Activated CD8-positive, alpha-beta memory T cell treated with anti-CD3 and anti-CD28 coated beads for 4 hours (primary cell): ENCODE measurements at regions not wholly inside any gene's neighbourhood (a gene's known extent, or its start where the extent isn't known, plus 50 kb on each side); places are given as distances from the start of the nearest gene placed in this dataset.

ENCODE experiments used
- DNase-seq, 2 donors: peaks; one replicate each; pipeline ENCODE4 v3.0.0-alpha.2; 2020; ENCODE audit warnings: low read depth in 2 of 2

DNA sequence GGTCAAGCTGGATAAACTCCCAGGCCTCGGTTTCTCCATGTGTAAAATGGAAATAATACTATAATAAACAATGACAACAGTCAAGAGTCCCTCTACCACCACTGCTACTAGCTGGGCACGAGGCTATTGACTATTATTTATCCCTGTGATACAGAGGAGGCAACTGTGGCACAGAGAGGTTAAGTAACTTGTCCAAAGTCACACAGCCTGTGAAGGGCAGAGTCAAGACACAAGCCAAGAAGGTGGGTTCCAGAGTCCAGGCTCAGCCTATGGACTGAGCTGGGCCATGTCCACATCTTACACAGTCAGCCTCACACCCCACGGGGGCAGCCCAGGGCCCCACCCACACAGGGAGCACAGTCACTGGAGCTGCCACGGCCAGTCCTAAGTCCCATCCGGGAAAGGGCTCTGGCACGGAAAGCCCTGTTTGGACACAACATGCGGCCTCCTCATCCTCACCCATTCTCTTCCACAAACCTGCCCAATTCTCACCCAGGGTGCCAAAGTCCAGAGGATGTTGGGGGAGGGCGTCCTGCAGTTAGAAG is 384.0 kb downstream of the SHANK2 start:
- no peak for DNase-seq

DNA sequence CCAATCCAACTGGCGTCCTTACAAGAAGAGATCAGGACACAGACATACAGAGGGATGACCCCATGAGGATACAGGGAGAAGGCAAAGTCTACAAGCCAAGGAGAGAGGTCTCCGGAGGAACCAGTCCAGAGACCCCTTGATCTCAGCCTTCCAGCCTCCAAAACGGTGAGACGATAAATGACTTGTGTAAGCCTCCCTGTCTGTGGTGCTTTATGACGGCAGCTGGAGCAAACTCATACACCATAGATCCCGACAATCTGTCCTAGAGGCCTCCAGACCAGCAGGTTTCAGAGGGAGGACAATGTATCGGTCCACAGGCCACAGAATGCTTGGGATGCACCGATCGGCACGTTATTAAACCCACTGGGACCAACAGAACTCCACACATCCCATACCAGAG is 383.3 kb downstream of the SHANK2 start:
- no peak for DNase-seq

DNA sequence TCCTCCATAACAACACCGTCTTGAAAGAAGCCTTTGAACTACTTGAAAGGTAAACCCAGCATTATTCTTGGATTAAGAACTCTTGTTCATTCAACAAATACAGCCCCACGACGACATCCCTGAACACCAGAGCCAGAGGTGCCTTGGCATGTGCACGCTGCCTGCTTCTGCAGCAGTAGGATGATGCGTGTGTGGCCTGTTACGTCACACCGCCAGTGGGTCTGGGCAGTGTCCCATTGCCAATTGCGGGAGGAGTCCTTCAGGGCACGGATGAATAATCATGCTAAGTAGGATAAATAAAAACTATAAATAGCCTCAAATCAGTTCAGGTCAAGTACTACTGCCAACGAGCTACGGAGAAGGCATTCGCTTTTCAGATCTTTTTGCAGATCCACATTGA is 380.5 kb downstream of the SHANK2 start:
- DNase-seq, result no peak

DNA sequence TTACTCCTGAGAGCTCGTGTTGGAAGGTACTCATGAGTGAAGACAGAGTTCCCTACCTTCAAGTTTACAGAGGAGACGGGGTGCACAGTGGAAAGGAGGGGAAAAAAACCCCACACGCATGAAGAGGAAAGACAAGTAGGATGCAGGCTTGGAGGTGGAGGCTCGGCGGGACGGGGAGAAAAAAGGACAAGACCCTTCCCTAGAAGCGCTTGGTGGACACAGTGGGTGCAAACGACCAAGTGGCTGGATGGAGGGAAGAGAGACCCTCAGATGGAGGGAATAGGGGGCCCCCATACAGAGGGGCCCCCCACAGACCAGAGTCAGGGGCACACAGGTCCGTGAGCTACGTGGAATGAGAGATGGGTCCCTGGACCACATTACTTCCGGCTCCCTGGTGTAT is 380.1 kb downstream of the SHANK2 start:
- no peak for DNase-seq

DNA sequence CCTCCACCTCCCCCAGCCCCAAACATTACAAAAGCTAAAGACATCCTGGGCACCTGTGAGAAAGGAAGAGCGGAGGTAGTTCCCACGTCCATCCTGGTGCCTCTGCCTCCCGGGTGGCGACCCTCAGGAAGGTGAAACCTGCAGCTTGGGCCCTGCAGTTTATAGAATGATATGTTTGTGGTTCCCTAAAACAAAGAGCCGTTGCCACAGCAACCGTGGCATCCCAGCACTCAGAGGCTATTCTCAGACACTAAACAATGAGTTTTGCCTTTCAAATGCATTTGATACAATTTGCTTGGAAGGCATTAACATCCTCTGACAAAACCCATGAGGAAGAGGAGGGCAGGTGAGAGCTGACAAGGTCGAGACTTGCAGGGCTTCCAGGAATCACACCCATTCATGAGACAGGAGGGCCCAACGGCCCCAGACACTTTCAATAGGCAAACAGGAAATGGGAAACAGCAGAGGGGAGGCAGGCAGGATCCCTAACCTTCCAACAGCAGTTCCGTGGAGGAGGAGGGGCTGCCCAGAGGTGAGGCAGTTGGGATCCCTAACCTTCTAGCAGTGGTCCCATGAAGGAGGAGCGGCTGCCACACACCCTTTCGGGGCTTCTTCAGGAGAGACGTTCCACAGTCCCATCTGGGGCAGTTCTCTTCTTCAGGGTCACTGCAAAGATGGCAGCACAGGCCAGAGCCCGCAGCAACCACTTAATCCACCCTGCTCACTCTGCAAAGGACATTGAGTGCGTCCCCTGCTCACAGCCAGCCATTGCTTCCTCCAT is 379.2 kb downstream of the SHANK2 start:
- no peak for DNase-seq

DNA sequence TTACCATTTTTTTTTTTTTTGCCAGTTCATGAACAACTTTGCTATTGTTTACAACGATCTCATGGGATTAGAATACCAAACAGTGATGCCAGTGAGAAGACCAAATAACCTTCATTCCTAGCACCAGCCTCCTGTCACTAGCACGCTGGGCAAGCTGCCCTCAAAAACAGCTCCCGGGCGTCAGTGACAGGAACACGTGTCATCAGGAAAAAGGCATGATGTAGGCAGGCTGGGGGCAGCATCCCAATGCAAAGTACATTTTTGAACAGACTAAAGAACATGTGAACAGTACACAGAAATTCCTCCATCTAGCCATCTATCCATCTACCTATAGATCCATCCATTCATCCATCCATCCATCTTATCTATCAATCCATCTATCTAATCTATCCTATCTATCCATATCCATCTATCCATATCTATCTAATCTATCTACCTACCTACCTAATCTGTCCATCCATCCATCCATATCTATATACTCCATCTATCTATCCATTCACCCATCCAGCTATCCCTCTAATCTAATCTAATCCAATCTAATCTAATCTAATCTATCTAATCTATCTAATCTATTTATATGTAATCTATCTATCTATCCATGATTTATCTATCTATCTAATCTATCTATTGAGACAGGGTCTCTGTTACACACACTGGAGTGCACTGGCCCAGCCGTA is 378.5 kb downstream of the SHANK2 start:
- no peak for DNase-seq

DNA sequence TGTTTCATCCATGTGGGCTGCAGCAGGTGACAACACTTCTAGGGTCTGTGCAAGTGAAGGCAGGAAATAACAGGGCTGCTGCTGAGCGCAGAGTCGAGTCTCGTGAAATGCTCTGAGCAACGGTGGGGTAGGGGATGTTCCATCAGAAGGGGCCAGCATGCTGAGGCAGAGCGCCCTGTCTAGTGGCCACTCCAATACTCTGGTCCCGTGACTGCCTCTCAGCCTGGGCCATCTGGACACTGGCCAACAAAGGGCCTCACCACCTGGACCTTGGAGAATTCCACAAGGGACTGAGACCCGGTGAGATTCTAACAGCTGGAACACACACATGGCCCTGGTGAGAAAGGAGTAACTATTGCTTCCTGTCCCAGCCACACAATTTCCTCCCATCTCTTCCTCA is 375.7 kb downstream of the SHANK2 start:
- no peak for DNase-seq

DNA sequence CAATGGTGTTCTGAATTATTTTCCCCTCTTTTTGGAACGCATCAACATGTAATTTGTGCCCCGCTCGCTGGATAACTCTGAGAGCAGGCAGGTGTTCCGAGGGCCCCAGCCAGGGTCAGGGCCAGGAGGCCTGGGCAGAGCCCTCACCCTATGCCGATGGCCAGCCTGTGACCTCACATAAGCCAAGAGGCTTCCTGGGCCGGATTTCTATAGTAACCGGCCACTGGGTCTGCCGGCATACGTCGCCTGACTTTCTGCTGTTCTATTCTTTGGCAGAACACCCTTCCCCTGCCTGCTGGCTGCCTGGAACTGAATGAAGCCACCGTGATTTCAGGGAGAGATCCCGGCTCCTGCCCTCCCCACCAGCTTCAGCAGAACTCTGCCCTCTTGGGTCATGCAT is 375.2 kb downstream of the SHANK2 start:
- DNase-seq, result no peak

DNA sequence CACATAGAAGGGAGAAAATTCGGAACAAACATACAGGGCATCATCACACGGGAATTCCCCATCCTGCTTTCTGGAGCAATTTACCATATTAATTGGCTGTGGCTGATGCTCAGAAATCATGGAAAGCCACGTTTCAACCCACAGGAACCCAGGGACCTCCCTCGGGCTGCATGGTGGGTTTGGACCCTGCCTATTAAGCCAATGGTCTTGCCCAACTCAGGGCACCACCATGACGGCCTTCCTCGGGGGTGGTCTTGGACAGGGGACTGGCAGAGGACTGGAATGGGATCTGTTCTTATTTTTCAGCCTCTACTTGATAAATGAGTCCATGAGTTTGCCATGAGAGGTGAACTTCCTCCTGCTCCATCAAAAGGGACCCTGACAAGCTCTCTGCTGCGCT is 374.0 kb downstream of the SHANK2 start:
- DNase-seq, result no peak

DNA sequence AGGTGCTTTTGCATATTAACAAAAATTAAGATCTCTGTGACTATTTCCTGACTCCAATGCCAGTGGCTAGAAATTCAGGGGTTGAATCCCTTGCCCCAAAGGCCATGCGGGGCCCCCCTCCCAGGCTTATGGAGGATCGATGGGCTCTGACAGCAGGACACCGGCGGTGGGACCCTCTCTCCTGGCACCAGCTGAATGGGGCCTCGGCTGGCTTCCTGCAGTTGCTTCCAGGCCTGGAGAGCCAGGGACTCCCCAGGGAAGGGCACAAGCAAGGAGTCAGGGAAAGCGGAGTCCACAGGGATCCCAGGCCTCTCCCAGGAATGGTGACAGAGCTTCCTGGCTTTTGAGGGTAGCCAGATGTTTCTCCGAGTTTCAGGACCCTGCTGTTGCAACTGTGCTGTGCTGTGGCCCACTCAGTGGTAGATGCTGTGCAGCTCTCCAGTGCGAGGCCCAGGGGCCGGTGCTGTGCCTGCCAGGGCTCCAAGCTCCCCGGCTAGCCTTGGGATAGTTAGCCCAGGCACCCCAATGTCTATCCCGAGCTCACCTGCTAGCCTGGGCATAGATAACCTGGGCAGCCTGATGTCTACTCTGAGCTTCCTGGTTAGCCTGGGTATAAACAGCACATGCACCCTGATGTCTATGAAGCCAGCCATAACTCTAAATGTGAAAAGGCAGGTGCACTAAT is 372.6 kb downstream of the SHANK2 start:
- DNase-seq, result no peak

DNA sequence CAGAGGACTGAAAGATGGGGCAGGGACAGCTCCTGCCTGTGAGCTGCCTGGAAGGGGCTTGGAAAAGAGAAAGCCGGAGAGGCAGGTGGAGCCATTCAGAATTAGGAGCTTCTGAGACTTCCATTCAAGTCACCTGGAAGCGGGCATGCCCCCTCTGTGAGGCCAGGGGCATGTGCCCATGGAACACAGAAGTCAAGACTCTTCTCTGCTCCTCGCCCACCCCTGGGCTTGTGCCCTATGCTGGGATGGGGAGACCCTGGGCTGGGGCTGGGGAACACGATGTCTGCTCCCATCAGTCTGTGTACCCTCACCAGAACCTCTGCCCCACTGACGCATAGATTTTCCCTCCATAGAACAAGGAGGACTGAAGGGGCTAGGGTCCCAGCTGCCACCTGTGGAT is 372.0 kb downstream of the SHANK2 start:
- DNase-seq, result no peak

DNA sequence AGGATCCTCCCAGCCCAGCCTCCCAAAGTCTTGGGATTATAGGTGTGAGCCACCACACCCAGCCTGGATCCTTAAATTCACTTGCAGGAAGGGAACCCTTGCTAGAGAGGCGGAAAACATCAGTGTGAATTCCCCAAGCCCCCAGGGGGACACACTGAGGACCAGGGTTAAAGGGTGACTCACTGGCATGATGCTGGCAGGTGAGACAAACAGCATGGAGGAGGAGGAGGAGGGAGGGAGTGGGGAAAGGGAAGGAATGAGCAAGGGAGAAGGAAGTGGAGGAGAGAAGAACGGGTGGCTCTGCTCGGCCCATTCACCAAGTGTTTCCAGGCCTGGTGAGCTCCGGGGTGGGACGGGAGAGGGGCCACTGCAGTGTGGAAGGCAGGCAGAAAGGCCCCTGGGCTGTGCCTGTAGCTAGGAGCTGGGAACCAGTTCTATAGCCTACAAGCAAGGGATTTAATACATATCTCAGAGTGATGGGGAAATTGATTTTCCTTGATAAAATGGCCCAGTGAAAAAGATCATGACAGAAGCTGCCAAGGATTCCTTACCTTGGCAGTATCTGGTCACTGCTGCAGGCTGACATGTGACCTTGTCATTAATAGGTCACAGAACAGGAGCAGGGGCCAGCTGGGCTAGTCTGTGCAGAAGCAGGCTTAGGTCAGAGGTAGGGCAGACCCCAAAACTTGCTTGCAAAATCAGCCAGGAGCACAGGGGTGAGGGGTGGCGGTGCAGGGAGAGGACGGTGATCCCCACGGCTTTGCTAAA is 370.2 kb downstream of the SHANK2 start:
- no peak for DNase-seq

DNA sequence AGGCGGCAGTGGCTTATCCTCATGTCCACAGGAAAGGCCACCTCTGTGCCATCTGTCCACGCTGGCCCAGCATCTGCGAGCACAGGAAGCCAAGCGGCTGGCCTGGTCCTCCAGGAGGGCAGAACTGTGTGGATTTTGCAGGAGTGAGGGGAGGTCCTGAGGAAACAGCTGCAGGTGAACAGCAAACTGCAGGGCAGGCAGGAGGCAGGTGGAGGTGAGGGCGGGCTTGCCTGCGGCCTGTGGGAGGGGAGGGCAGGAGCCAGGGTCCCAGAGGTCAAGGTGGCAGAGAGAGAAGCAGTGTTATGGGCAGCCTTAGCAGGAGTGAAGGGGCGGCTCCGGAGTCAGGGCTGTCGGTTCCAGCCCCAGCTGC is 369.7 kb downstream of the SHANK2 start:
- DNase-seq, result no peak

DNA sequence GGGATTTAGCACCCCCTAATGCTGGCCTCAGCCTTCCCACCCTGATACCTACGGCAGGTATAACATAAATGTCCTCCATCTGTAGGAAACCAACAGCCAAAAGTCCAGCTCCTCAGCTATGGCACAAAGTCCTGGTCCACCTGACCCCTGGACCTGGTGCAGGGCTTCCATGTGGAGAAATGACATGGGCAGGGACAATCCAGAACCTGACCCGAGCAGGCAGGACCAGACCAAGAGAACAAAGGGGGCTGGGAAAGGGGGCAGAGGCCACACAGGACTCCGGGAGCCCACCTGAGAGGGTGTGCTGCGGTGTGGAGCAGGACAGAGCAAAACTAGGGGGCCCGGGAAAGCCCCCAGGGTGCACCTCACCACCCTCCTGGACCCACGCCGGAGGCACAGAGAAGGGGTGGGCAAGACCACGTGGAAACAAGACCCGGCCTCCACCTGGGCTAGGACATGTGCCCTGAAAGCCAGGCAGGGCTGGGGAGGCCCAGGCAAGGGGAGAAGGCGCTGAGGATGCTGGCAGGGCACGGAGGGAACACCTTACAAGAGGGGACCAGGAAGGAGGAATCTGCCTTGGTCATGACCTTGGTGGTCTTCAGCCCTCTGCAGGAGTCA is 368.9 kb downstream of the SHANK2 start:
- DNase-seq, result no peak

DNA sequence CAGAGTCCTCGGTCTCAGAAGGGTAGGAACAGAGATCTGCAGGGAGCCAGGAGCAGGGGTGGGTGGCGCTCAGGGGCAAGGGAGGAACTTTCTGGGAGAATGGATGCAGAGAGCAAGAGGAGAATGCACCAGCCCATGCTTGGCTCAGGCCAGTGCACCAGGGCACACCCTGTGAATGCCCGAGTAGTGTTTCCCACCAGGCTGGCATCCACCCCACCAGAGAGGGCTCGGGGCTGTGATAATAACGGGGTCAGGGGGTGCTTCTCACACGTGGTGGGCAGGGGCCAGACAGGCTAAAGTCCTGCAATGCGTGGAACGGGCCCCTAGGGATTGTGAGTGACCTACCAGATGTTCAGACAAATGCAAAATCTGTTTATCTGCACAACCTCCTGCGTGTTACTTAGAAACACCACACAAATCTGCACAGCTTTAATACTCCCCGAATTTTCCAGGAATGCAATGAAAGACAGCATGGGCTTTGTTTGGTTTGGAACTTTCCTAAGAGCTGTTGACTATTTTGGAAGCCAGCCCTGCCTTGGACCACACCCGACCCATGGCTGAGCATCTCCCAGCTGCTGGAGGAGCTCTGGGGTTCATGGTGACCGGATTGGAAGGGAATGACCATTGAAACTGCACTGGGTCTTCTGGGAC is 368.3 kb downstream of the SHANK2 start:
- no peak for DNase-seq

DNA sequence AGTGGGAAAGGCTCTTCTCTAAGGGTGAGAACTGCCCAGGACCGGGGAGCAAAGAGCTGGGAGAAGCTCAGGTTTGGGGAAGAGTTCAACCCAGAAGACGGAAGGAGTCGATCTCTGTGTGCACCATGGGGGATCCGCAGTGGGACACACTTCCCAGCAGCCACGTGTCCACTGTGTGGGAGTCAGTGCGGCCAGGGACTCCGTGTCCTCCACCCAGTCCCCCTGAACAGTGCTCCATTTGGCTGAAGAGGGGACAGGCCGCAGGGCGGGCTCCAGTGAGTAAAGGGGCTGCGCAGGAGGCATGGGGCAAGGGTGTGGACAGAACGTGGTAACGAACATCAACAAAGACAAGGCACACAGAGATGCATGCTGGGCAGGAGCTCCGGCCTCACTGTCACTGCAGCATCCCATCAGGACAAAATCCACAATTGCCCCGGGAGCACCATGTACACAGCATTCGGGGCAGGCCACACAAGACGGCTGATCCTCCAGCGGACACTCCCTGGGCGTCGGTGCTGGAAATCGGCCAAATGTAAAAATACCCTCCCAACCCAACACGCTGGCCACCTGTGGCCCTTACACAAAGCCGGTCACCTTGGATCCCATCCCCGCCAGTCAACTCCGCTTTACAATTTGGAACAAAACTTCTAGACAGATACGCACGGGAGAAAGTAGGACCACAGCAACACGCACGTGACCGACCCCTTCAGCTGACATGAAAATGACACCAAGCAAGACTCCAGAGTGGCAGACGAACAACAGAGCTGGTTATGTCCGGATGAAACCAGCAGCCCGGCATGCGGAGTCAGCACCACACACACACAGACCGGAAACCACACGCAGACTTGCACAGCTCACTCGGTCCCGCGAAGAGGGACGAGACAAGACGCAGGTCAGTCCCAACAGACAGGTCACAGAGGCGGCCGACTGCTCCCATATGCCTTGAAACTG is 366.8 kb downstream of the SHANK2 start:
- no peak for DNase-seq

DNA sequence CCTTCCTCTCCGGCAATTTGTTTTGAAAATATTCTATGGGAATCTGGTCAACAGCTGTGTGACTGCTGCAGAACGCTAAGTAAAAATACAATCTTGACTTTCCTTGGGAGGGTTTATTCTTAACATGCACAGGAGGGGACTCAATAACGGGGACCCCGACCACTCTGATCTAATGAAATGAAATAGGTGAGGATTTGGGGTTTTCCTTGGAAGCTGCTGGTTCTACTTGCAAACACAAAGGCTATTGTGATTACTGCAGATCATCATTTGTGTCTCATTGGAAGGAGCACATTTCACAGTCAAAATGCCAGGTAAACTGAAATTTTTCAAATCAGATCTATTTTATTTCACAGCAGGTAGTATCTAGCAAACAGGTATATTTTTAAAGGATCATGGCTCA is 366.1 kb downstream of the SHANK2 start:
- DNase-seq, result no peak

DNA sequence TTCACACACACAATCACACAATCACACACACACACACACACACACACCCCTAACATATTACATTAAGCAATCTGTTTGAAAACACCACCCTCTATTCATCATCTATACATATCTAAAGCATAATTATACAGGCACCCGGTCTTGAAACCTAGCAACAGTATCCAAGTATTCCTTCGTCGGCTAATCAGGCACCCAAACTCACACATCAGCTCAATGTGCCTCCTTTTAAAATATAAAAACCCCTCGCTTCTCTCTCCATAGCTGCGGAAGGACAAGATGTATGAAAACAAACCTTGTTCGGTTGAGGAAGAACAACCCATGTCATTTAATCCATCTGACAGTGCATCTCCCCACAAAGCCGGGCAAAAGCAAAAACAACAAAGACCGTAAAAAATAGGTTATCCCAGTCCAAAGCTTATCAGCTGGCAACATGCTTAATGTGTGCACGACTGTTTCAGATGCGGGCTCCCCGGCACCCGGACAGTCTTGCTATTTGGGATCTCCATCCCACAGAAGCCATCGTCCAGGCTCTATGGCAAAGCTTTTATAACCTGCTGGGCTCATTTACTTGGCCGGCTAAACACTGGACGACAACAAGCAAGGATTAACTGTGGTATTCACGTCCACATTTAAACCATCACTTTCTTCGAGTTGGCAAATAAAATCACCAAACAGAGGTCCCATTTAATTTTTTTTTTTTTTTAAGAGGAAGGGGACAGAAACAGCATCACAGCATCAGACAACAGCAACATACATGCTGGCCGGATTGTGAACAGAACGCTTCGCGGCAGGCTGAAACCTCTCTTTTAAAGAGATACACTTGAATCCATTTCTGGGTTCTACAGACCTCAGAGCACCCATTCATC is 365.5 kb downstream of the SHANK2 start:
- no peak for DNase-seq

DNA sequence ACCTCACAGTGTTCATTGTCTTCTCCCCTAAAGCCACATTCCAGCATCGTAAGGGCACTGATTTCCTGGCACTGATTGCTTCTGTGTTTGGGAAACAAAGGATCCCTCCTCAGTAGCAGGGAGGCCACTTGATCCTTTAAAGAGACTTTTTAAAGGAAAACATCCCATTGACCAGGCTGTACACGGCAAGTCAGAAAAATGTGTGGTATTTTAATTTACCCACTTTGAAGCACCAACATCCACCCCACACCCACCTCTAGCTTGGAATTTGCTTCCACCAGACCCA is 364.9 kb downstream of the SHANK2 start:
- DNase-seq, result no peak
